SK-N-DZ (cell line): ENCODE measurements at regions not wholly inside any gene's neighbourhood (a gene's known extent, or its start where the extent isn't known, plus 50 kb on each side); places are given as distances from the start of the nearest gene placed in this dataset.
"Not testable (repeated sequence)": the region's sequence is repeated elsewhere in the genome, so short reads cannot be mapped to it uniquely, and the experiment has no call there.

ENCODE experiments used
- DNase-seq: peaks from one replicate; pipeline ENCODE4 v3.0.0-alpha.2; 2015; ENCODE audit warnings: low spot score

DNA sequence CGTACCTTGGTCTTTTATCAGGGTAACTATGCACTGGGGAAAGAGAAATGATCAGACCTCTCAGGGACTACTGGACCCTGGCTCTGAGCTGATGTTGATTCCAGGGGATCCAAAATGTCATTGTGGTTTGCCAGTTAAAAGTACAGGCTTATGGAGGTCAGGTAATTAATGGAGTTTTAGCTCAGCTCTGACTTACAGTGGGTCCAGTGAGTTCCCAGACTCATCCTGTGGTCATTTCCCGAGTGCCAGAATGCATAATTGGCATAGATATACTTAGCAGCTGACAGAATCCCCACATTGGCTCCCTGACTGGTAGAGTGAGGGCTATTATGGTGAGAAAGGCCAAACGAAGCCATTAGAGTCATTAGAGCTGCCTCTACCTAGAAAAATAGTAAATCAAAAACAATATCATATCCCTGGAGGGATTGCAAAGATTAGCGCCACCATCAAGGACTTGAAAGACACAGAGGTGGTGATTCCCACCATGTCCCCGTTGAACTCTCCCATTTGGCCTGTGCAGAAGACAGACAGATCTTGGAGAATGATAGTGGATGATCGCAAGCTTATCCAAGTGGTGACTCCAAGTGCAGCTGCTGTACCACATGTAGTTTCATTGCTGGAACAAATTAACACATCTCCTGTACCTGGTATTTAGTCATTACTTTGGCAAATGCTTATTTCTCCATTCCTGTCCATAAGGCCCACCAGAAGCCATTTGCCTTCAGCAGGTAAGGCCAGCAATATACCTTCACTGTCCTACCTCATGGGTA is 152.4 kb downstream of the THBS2 start:
- DNase-seq = no peak

- DNase-seq = no peak
Observed at GRCh38 chr6:169099411-169100202, 154.0 kb downstream of the THBS2 start.

GRCh38 chr6:169098651-169099050 is 155.0 kb downstream of the THBS2 start:
- not testable (repeated sequence) for DNase-seq

DNA sequence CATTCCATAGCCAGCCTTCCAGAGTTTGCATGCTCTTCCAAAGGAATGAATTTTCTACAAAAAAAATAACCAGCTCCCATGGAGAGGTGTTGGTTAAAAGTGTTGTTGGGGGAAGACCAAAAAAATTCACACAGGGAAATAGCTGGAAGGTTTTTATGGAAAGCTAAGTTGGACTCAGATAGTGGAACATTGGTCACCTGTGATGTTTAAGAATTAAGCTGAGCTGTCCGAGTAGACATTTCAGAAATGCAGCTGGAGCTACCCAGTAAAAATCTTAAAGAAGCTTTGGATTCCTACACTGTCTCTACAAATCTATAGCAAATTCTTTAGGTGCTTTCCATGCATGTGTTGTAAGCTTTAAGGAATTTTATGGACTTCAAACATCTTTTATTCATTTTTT is 155.5 kb downstream of the THBS2 start:
- no peak for DNase-seq

DNA sequence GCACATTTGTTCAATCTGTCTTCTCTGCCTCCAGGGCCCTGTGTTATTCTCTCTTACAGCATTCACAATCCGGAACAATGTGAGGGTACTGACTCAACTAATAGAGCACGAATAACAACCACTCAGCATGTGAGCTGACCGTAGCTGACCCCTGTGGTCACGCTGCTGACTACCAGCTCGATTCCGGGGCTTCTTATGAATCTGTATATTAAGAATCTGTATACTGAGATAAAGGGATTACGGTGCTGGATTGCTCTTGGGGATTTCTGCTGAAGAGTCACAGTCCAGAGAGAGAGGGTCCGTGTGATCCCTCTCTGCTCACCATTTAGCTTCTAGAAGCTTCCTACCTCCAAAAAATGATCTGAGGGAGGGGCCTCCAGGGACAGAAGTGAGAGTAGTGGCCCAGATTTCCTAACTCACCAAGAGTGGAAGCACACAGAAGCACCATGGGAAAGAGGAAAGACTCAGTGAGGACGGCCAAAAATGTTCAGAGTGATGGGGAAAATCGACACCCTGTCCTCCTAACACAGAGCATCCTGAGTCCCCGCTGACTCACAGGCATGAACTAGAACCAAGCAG is 156.2 kb downstream of the THBS2 start:
- no peak for DNase-seq

GRCh38 chr6:169096388-169096787 is 157.3 kb downstream of the THBS2 start:
- no peak for DNase-seq

GRCh38 chr6:169095153-169095552 is 158.5 kb downstream of the THBS2 start:
- DNase-seq = no peak

DNA sequence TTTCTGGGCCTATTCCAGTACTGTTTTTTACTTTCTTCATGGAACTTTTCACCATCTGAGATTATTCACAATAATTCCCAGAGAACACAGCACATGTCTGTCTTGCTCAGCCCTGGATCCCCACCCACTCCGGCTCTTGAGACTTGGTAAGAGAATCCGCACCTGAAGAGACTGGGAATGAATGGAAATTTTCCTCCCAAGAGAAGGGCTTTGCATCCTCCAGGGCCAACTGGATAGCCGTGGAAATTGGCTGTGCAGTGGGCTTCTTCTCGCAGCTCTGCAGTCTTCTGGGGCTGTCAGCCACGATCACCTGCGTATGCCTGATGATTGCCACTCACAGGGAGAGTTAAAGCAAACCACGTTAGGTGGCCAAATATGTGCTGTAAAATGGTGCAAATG is 159.1 kb downstream of the THBS2 start:
- no peak for DNase-seq

GRCh38 chr6:169093770-169094551 is 159.7 kb downstream of the THBS2 start:
- DNase-seq = no peak

DNA sequence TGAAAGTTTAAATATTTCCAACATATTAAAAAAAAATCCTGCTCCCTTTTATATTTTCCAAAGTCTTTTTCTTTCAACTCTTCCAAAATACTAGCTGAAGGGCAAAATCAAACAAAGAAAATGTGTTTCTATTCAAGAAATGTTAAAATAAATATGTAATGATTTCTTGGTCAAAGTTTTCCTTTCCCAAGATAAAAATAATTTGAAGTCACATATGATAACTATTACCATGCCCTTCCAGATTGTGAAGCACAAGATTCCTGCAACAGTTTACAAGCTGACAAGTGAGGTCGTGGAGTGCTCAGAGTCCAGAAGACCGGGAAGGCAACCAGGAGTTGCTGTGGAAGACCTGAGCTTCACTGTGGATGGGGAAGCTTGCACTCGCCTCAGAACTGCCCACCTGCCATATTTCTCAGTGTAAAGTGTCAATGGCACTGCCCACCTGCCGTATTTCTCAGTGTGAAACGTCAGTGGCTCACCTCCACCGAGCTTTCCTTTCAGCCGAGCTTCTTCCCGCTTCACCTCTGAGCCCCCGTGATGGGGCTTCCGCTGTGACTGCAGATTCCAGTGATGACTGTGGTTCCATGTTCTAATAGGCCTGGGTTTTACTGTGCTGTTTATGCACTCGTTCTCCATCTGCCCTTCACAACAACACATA is 160.5 kb downstream of the THBS2 start:
- no peak for DNase-seq

GRCh38 chr6:169092375-169092774 is 161.3 kb downstream of the THBS2 start:
- DNase-seq = no peak

DNA sequence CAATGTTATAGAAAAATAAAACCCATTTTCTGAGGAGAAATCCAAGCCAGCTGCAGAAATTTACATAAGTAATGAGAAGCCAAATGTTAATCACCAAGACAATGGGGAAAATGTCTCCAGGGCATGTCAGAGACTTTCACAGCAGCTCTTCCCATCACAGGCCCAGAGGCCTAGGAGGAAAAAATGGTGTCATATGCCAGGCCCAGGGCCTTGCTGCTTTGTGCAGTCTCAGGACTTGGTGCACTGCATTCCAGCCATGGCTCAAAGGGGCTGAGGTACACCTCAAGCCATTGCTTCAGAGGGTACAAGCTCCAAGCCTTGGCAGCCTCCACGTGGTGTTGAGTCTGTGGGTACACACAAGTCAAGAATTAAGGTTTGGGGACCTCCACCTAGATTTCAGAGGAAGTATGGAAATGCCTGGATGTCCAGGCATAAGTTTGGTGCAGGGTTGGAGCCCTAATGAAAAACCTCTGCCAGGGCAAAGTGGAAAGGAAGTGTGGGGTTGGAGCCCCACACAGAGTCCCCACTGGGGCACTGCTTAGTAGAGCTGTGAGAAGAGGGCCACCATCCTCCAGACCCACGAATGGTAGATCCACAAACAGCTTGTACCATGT is 163.0 kb downstream of the THBS2 start:
- DNase-seq = not testable (repeated sequence)

GRCh38 chr6:169088762-169089161 is 164.9 kb downstream of the THBS2 start:
- no peak for DNase-seq

DNA sequence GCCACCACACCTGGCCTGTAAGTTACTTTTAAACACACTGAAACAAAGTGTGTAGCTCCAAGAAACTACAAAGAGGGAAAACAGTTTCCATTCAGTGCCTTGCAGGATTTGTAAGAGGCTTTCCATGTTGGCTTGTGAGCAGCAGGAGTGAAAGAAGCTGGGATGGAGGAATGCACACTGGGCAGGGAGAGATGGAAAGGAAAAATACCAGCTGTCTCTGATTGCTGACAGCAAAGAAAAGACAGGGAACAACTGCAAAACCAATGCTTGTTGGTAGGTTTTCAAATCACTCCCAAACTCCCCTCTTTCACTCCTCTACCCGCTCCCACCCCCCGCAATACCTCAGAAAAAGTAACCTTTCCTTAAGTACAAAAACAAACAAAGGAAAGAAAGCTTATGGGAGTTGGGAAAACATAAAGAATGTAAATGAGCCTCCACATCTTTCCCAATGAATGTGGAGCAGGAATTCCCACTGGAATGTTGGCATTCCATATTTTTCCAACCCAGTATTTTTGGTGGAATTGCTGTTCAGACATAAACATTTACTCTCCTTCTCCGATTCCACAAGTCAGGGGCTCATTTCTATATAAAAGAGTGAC is 166.1 kb downstream of the THBS2 start:
- no peak for DNase-seq

GRCh38 chr6:169086616-169087015 is 167.0 kb downstream of the THBS2 start:
- not testable (repeated sequence) for DNase-seq

GRCh38 chr6:169086020-169086419 is 167.6 kb downstream of the THBS2 start:
- DNase-seq = no peak

DNA sequence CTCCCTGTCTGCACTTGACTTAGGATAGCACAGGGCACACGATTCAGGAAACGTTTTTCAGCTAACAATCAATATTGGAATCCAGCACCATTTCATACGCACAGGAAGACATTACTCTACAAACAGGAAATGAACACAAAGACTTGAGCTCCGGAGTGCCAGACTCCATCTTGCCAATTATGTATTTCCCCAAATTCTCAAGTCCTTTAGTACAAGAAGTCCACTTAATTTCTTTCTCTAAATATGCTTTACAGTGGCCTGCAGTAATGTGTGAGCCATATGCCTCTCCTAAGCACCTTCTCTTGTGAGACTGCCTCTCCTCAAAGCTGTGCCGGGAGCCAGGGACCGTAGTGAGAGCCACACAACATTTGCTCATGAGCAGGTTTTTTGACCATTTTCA is 168.2 kb downstream of the THBS2 start:
- no peak for DNase-seq

DNA sequence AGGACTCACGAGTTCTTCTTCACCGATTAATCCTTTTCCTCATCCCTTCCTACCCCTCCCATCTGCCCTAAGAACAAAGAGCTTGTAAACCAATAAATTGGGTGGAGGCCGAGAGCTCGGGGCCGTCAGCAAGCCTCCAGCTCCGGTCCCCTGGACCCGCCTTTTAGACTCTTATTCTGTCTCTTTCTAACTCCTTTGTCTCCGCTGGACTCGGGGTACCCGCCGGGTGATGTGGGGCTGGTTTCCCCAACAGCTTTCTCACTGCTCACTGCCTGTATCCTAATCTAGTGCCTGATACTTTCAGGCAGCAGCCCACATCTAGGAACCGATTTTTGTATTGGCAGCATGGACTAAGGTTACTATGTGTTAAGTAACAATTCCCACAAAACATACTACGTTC is 169.1 kb downstream of the THBS2 start:
- DNase-seq = not testable (repeated sequence)

DNA sequence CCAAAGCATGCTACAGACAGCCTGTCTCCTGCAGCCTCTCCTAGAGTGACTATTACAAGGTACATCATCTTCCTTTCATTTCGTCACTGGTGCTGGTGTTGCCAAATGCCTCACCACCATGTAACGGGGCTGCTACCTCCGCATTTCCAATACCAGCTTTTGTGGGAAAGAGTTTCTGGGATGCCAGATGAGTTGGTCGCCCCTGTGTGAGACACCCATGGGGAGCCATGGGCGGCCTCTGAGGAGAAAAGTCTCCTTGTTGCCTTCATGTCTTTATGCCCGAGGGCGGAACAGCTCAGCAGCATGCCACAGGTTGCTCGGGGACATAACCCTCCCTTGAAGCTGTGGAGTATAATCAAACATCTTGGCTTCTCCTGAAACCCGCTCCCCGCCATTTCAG is 169.6 kb downstream of the THBS2 start:
- DNase-seq = no peak

DNA sequence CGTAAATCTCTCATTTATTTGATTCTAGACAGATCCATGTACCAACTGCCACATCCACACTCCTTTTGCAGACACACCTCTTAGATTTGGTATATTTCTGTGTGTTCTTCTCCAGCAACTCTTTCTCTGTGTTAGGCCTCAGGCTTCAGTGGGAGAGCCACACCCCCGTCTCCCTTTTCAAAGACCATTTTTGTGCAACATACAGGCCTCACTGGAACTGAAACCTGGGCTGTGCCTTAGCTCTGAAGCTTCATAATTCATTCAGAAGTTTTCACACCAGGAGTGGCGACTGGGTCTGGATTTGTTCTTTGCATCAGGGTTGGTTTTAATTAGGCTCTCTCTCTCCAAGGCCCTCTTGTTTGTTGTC is 170.2 kb downstream of the THBS2 start:
- no peak for DNase-seq
